ENCODE measurements at regions not wholly inside any gene's neighbourhood (a gene's known extent, or its start where the extent isn't known, plus 50 kb on each side); places are given as distances from the start of the nearest gene placed in this dataset.

GRCh38 chr2:15834381-15835031 is 105.8 kb upstream of the MYCN start:
- TF ChIP-seq POLR2A (IDR thresholded peaks at IDR 0.05) (no peak), CTCF (IDR thresholded peaks at IDR 0.05) (no peak), EP300 (IDR thresholded peaks at IDR 0.05; ENCODE audit: low read depth) (no peak)

Measured in transverse colon (tissue), 3 donors.